Heart left ventricle (tissue), 16 donors: ENCODE measurements at regions not wholly inside any gene's neighbourhood (a gene's known extent, or its start where the extent isn't known, plus 50 kb on each side); places are given as distances from the start of the nearest gene placed in this dataset.

ENCODE experiments used
- ATAC-seq, 4 donors: fragments of 200-7000 bp; cut with Tn5 transposase; one replicate each; pipeline ENCODE4 v1.9.1; 2020 to 2022; ENCODE audit warnings: moderate library complexity in 4 of 4, mild to moderate bottlenecking in 3 of 4, moderate number of reproducible peaks in 1 of 4
- DNase-seq, 5 donors: peaks; one replicate each; pipeline ENCODE4 v3.0.0-alpha.2; 2020
- H3K27ac ChIP-seq, 12 donors: fragments of 200-600 bp; sonication (generic) in 4 of 12; one replicate each; pipeline versions ENCODE4 v1.5.0 to v1.8.0; 2016 to 2022; ENCODE audit warnings: mild to moderate bottlenecking in 2 of 12
- H3K27me3 ChIP-seq, 9 donors: fragments of 200-600 bp; sonication (generic) in 2 of 9; one replicate each; pipeline versions ENCODE4 v1.5.1 to v1.8.0; 2016 to 2022; ENCODE audit warnings: mild to moderate bottlenecking in 3 of 9
- H3K36me3 ChIP-seq, 9 donors: fragments of 200-600 bp; sonication (generic) in 2 of 9; one replicate each; pipeline versions ENCODE4 v1.5.0 to v1.8.0; 2018 to 2022; ENCODE audit warnings: mild to moderate bottlenecking in 2 of 9
- H3K4me1 ChIP-seq, 12 donors: fragments of 200-600 bp; sonication (generic) in 4 of 12; one replicate each; pipeline versions ENCODE4 v1.5.0 to v1.8.0; 2016 to 2022; ENCODE audit warnings: mild to moderate bottlenecking in 3 of 12
- H3K4me3 ChIP-seq, 12 donors: fragments of 200-600 bp; sonication (generic) in 4 of 12; one replicate each; pipeline versions ENCODE4 v1.5.0 to v1.8.0; 2017 to 2022; ENCODE audit warnings: mild to moderate bottlenecking in 9 of 12, moderate library complexity in 4 of 12
- H3K9me3 ChIP-seq, 12 donors: fragments of 200-600 bp; sonication (generic) in 4 of 12; one replicate each; pipeline versions ENCODE4 v1.5.0 to v1.8.0; 2016 to 2022; ENCODE audit warnings: mild to moderate bottlenecking in 1 of 12
- CTCF ChIP-seq, 12 donors: fragments of 200-600 bp; sonication (generic) in 4 of 12; IDR thresholded peaks; one replicate each; pipeline versions ENCODE4 v1.5.0 to v1.8.0; 2018 to 2022; ENCODE audit warnings: antibody characterized with exemption in 12 of 12, mild to moderate bottlenecking in 5 of 12
- POLR2A ChIP-seq, 2 donors: fragments of 450-650 bp; IDR thresholded peaks; one replicate each; pipeline ENCODE4 v1.6.1; 2017; ENCODE audit warnings: antibody characterized with exemption in 2 of 2, mild to moderate bottlenecking in 2 of 2, moderate library complexity in 2 of 2
- WGBS, 4 donors: extraction: QIAGEN DNeasy Blood & Tissue Kit in 2 of 4; methylation state at CpG; one replicate each; pipeline versions ENCODE4 v1.1.5 to v1.1.7; 2013 to 2018; 5-methylcytosine and 5-hydroxymethylcytosine counted together
- intact Hi-C, 10 donors: fragments of 100-400 bp; cut with DNase I; formaldehyde crosslinking; loops; one replicate each; pipeline versions ENCODE4 v1.11.1 to v1.14.2; 2022
- donor health status: ischemic (EF 13 %, LVEDD 7.1; RV severe dilation, severe dysfunction).
- donor health status: healthy with polysubstance abuse.
- donor health status: DM: no; HTN: yes; CAD: no.
- donor health status: DM: no; HTN: no; CAD: no.
- donor health status: ischemic (EF 25% LVEDD 6.9; RV normal size, moderate dysfunction).
- donor health status: ischemic (EF 25% LVEDD 5.7; RV mildly dilated, moderate dysfunction).
- donor health status: healthy.
- donor health status: DM: yes; HTN: yes; CAD: no.
- donor health status: ischemic (EF 35%, LVEDD 5.7; RV mildly dilated, moderate dysfunction).
- donor health status: nonischemic (EF 11% LVEDD 7.7; RV severe dilation, severe dysfunction).
- donor health status: DM: yes; HTN: yes; CAD: no.
- donor health status: PGD.
- donor health status: ischemic (EF 29% LVEDD 5.4; RV normal size, mild dysfunction).
- donor health status: nonischemic (EF 23%, LVEDD 6.1; RV moderate dilation, normal function).

- DNase-seq (no peak), ATAC-seq (no peak)
- no peaks in the 10 kb centered on the region for H3K27me3 ChIP-seq
- H3K4me1 ChIP-seq: no peaks in the 10 kb centered on the region
- intact Hi-C loops: no loop called here
- no peaks in the 10 kb centered on the region for H3K36me3 ChIP-seq
- no peak for TF ChIP-seq POLR2A (IDR thresholded peaks at IDR 0.05)
- no peak for TF ChIP-seq CTCF (IDR thresholded peaks at IDR 0.05)
- no peak overlapping the region for H3K27ac ChIP-seq
- H3K4me3 ChIP-seq: no peak overlapping the region
- H3K9me3 ChIP-seq: peaks cover 0 to 25% (median 4%) of the 10 kb centered on the region in 12 donors
These were observed 545.6 kb upstream of the ZNF385D start for GRCh38 chr3:22296601-22297000.

GRCh38 chr3:22297436-22297835, 546.4 kb upstream of the ZNF385D start:
- peaks cover 0 to 23% (median 4%) of the 10 kb centered on the region in 12 donors for H3K9me3 ChIP-seq
- H3K27ac ChIP-seq: no peak overlapping the region
- DNase-seq (no peak), ATAC-seq (no peak)
- H3K36me3 ChIP-seq: no peaks in the 10 kb centered on the region
- intact Hi-C loops: no loop called here
- no peaks in the 10 kb centered on the region for H3K27me3 ChIP-seq
- TF ChIP-seq POLR2A (IDR thresholded peaks at IDR 0.05) (no peak), CTCF (IDR thresholded peaks at IDR 0.05) (no peak)
- WGBS, 4 donors: 73 to 94% (median 86%) methylated on average over 4 of the region's 4 CpGs
- no peak overlapping the region for H3K4me3 ChIP-seq
- no peaks in the 10 kb centered on the region for H3K4me1 ChIP-seq

GRCh38 chr3:22306454-22306853, 555.4 kb upstream of the ZNF385D start:
- ATAC-seq (no peak), DNase-seq (no peak)
- H3K27me3 ChIP-seq: no peaks in the 10 kb centered on the region
- no peaks in the 10 kb centered on the region for H3K4me1 ChIP-seq
- no peak overlapping the region for H3K27ac ChIP-seq
- 38 to 59% (median 52%) methylated on average over 3 of the region's 3 CpGs for WGBS, 4 donors
- H3K9me3 ChIP-seq: peaks cover 0 to 14% (median 0%) of the 10 kb centered on the region in 12 donors
- no peaks in the 10 kb centered on the region for H3K36me3 ChIP-seq
- TF ChIP-seq CTCF (IDR thresholded peaks at IDR 0.05) (no peak), POLR2A (IDR thresholded peaks at IDR 0.05) (no peak)
- intact Hi-C loops: no loop called here
- no peak overlapping the region for H3K4me3 ChIP-seq

DNA sequence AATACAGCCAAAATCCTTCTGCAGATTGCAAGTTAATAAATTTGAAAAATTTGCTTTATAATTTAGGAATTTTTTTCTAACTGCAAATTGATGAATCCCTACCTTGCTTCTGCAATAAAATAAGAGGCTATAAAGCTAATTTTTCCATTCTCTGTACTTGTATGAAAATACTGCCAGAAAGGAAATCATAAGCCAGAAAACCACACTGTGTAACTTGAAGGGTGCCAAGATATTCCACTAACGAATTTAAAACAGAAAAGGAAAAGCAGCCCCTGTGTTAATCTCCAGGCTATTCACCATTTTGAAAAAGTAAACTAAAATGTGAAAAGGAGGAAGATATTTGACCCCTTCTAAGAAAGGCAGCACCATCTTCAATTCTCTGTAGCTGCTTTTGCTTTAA, 557.9 kb upstream of the ZNF385D start:
- Histone ChIP-seq H3K36me3 (no peaks in the 10 kb centered on the region), H3K4me3 (no peak overlapping the region), H3K9me3 (peaks cover 0 to 6% (median 0%) of the 10 kb centered on the region in 12 donors), H3K27me3 (no peaks in the 10 kb centered on the region), H3K27ac (no peak overlapping the region), H3K4me1 (no peaks in the 10 kb centered on the region)
- TF ChIP-seq CTCF (IDR thresholded peaks at IDR 0.05) (no peak), POLR2A (IDR thresholded peaks at IDR 0.05) (no peak)
- no peak for DNase-seq
- no peak for ATAC-seq
- intact Hi-C loops: no loop called here
- WGBS, 4 donors: 22 to 33% (median 27%) methylated on average over 1 of the region's 1 CpG
